PC-3 (cell line): ENCODE measurements at regions not wholly inside any gene's neighbourhood (a gene's known extent, or its start where the extent isn't known, plus 50 kb on each side); places are given as distances from the start of the nearest gene placed in this dataset.

Experiments used
- ATAC-seq: fragments of 200-7000 bp; cut with Tn5 transposase; 2 replicates; pipeline ENCODE4 v1.9.1; 2020; ENCODE audit warnings: mild to moderate bottlenecking, moderate library complexity
- BruUV-seq: library from RNA; stranded (reverse); fragments of 400-500 nt; replicated peaks from 2 replicates; lab custom pipeline; 2021; lab: Mats Ljungman, UMichigan
- CTCF ChIA-PET: fragments of 300-600 bp; sonication (Branson Sonifier 250); formaldehyde crosslinking; loops from one replicate; lab custom pipeline; 2022; ENCODE audit warnings: antibody characterized with exemption; lab: Charles Lee
- POLR2A ChIA-PET: fragments of 300-600 bp; sonication (Branson Sonifier 250); formaldehyde crosslinking; loops from one replicate; lab custom pipeline; 2022; ENCODE audit warnings: antibody characterized with exemption; ENCODE audit not compliant: unreplicated experiment; lab: Charles Lee
- DNase-seq: peaks from one replicate; pipeline ENCODE4 v3.0.0-alpha.2; 2015
- H2AFZ ChIP-seq: fragments of 300-600 bp; sonication (generic); 2 replicates; pipeline ENCODE4 v1.6.0; 2016; ENCODE audit warnings: antibody characterized with exemption, low read length
- H3F3A ChIP-seq: fragments of 300-600 bp; sonication (generic); one replicate; pipeline ENCODE4 v1.6.0; 2017; ENCODE audit warnings: antibody characterized with exemption, low read length, control low read depth, mild to moderate bottlenecking; ENCODE audit not compliant: unreplicated experiment
- H3K27ac ChIP-seq: fragments of 300-600 bp; sonication (generic); 2 replicates; pipeline ENCODE4 v1.5.1; 2016; ENCODE audit warnings: mild to moderate bottlenecking, low read length
- H3K27me3 ChIP-seq: fragments of 300-600 bp; sonication (generic); 2 replicates; pipeline ENCODE4 v1.6.1; 2016; ENCODE audit warnings: low read length, mixed read lengths
- H3K36me3 ChIP-seq: fragments of 300-600 bp; sonication (generic); 2 replicates; pipeline ENCODE4 v1.6.1; 2016; ENCODE audit warnings: low read depth, mixed run types, low read length, mixed read lengths
- H3K4me1 ChIP-seq: fragments of 300-600 bp; sonication (generic); 2 replicates; pipeline ENCODE4 v1.5.1; 2016; ENCODE audit warnings: low read length; ENCODE audit not compliant: insufficient read depth
- H3K4me2 ChIP-seq: fragments of 300-600 bp; sonication (generic); 2 replicates; pipeline ENCODE4 v1.6.0; 2016; ENCODE audit warnings: low read length
- H3K4me3 ChIP-seq: fragments of 300-600 bp; sonication (generic); 2 replicates; pipeline ENCODE4 v1.5.1; 2016; ENCODE audit warnings: mild to moderate bottlenecking, low read length, mixed read lengths
- H3K79me2 ChIP-seq: fragments of 300-600 bp; sonication (generic); 2 replicates; pipeline ENCODE4 v1.6.1; 2017; ENCODE audit warnings: low read length, mixed read lengths
- H3K9ac ChIP-seq: fragments of 300-600 bp; sonication (generic); 2 replicates; pipeline ENCODE4 v1.6.0; 2016; ENCODE audit warnings: mild to moderate bottlenecking, low read length
- H3K9me2 ChIP-seq: fragments of 300-600 bp; sonication (generic); replicated peaks from 2 replicates; pipeline ENCODE4 v1.6.1; 2016; ENCODE audit warnings: mixed run types, low read length, mixed read lengths
- H3K9me3 ChIP-seq: fragments of 300-600 bp; sonication (generic); 2 replicates; pipeline ENCODE4 v1.6.1; 2016; ENCODE audit warnings: low read length, mixed read lengths
- H4K20me1 ChIP-seq: fragments of 300-600 bp; sonication (generic); 2 replicates; pipeline ENCODE4 v1.6.1; 2016; ENCODE audit warnings: low read length, mixed read lengths
- EZH2 ChIP-seq: fragments of 300-600 bp; sonication (generic); IDR thresholded peaks from one replicate; pipeline ENCODE4 v1.6.1; 2017; ENCODE audit warnings: antibody characterized with exemption, mild to moderate bottlenecking, low read length; ENCODE audit not compliant: unreplicated experiment
- EZH2phosphoT487 ChIP-seq: fragments of 300-600 bp; sonication (generic); IDR thresholded peaks from 2 replicates; pipeline ENCODE4 v1.6.1; 2018; ENCODE audit warnings: mild to moderate bottlenecking, antibody characterized with exemption, low read length, borderline replicate concordance
- intact Hi-C: fragments of 100-400 bp; cut with micrococcal nuclease; formaldehyde crosslinking; loops from 2 replicates; pipeline ENCODE4 v1.9.0; 2023
- TF ChIP-seq, protein P1 (sequence below): fragments of 300-600 bp; sonication (generic); conservative IDR thresholded peaks from 2 replicates; pipeline ENCODE4 v1.5.1; 2017; ENCODE audit warnings: antibody characterized with exemption, low read depth, mild to moderate bottlenecking, low read length

GRCh38 chr4:187934766-187935165, 60.8 kb upstream of the ZFP42 start:
- H3K36me3 ChIP-seq: no peaks in the 10 kb centered on the region
- no peak for ATAC-seq
- no peak overlapping the region for H3K27ac ChIP-seq
- H3F3A ChIP-seq: no peaks in the 10 kb centered on the region
- no peaks in the 10 kb centered on the region for H3K9me3 ChIP-seq
- no peak for TF ChIP-seq EZH2phosphoT487
- no peak for TF ChIP-seq EZH2
- TF ChIP-seq, protein P1, sequence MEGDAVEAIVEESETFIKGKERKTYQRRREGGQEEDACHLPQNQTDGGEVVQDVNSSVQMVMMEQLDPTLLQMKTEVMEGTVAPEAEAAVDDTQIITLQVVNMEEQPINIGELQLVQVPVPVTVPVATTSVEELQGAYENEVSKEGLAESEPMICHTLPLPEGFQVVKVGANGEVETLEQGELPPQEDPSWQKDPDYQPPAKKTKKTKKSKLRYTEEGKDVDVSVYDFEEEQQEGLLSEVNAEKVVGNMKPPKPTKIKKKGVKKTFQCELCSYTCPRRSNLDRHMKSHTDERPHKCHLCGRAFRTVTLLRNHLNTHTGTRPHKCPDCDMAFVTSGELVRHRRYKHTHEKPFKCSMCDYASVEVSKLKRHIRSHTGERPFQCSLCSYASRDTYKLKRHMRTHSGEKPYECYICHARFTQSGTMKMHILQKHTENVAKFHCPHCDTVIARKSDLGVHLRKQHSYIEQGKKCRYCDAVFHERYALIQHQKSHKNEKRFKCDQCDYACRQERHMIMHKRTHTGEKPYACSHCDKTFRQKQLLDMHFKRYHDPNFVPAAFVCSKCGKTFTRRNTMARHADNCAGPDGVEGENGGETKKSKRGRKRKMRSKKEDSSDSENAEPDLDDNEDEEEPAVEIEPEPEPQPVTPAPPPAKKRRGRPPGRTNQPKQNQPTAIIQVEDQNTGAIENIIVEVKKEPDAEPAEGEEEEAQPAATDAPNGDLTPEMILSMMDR: no peak
- DNase-seq: no peak
- H3K4me2 ChIP-seq: no peak overlapping the region
- POLR2A ChIA-PET: no interaction called here
- no peaks in the 10 kb centered on the region for H3K4me1 ChIP-seq
- H3K27me3 ChIP-seq: no peaks in the 10 kb centered on the region
- no peaks in the 10 kb centered on the region for H4K20me1 ChIP-seq
- intact Hi-C loops: no loop called here
- no peaks in the 10 kb centered on the region for H3K79me2 ChIP-seq
- no TSS peak for BruUV-seq
- H3K4me3 ChIP-seq: no peak overlapping the region
- CTCF ChIA-PET: no interaction called here
- no peaks in the 10 kb centered on the region for H3K9me2 ChIP-seq
- no peak overlapping the region for H3K9ac ChIP-seq
- no peak overlapping the region for H2AFZ ChIP-seq

DNA sequence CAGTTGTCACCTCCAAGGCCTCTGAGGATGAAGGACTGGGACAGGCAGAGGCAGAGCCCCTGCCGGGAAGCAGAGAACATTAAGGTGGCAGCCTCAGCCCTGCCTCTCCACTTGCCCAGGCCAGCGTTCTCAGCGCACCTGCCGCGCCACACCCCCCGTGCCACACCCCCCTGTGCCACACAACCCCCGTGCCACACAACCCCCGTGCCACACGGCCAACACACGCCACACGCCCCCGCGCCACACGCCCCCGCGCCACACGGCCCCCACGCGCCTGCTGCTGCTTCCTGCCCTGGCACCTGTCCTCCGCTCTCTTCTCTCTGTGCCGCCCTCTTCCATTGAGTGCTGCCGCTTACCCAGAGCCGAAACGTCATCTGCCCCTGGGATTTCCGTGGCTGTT, 58.0 kb upstream of the ZFP42 start:
- ATAC-seq (no peak), DNase-seq (no peak)
- Histone ChIP-seq H3K4me1 (no peaks in the 10 kb centered on the region), H3K4me3 (no peak overlapping the region), H3K27ac (no peak overlapping the region), H4K20me1 (no peaks in the 10 kb centered on the region), H3K9me3 (no peaks in the 10 kb centered on the region), H3K4me2 (no peak overlapping the region), H3K9ac (no peak overlapping the region), H3K27me3 (no peaks in the 10 kb centered on the region), H3K79me2 (no peaks in the 10 kb centered on the region), H3K9me2 (no peaks in the 10 kb centered on the region), H3F3A (no peaks in the 10 kb centered on the region), H3K36me3 (no peaks in the 10 kb centered on the region), H2AFZ (no peak overlapping the region)
- POLR2A ChIA-PET: no interaction called here
- CTCF ChIA-PET: no interaction called here
- intact Hi-C loops: no loop called here
- no TSS peak for BruUV-seq
- TF ChIP-seq, protein P1: no peak
- TF ChIP-seq EZH2phosphoT487 (no peak), EZH2 (no peak)

- TF ChIP-seq, protein P1: no peak
- TF ChIP-seq EZH2phosphoT487 (no peak), EZH2 (no peak)
- Histone ChIP-seq H2AFZ (no peak overlapping the region), H3K9ac (no peak overlapping the region), H3K36me3 (no peaks in the 10 kb centered on the region), H3K9me2 (no peaks in the 10 kb centered on the region), H3K79me2 (no peaks in the 10 kb centered on the region), H3K9me3 (no peaks in the 10 kb centered on the region), H3K27ac (no peak overlapping the region), H3K4me1 (no peaks in the 10 kb centered on the region), H3K4me3 (no peak overlapping the region), H3F3A (no peaks in the 10 kb centered on the region), H3K4me2 (no peak overlapping the region), H4K20me1 (no peaks in the 10 kb centered on the region), H3K27me3 (no peaks in the 10 kb centered on the region)
- CTCF ChIA-PET: no interaction called here
- no peak for ATAC-seq
- no peak for DNase-seq
- POLR2A ChIA-PET: no interaction called here
- BruUV-seq: no TSS peak
- intact Hi-C loops: no loop called here
These were observed 55.3 kb upstream of the ZFP42 start for GRCh38 chr4:187940299-187940698.
